ENCODE measurements at regions not wholly inside any gene's neighbourhood (a gene's known extent, or its start where the extent isn't known, plus 50 kb on each side); places are given as distances from the start of the nearest gene placed in this dataset.

- DNase-seq (ENCODE audit: low spot score) = no peak
Measured at GRCh38 chr5:155416765-155417164, 403.2 kb downstream of the KIF4B start.

- no peak for DNase-seq (ENCODE audit: low spot score)
Measured at GRCh38 chr5:155418960-155419579, 405.5 kb downstream of the KIF4B start.

GRCh38 chr5:155430192-155430591 is 416.6 kb downstream of the KIF4B start:
- DNase-seq (ENCODE audit: low spot score) = no peak

- no peak for DNase-seq (ENCODE audit: low spot score)
Measured at GRCh38 chr5:155434267-155434666, 420.7 kb downstream of the KIF4B start.

- DNase-seq (ENCODE audit: low spot score) = no peak
Measured at GRCh38 chr5:155434681-155435080, 421.1 kb downstream of the KIF4B start.

- DNase-seq (ENCODE audit: low spot score) = no peak
Measured at GRCh38 chr5:155441849-155442248, 428.3 kb downstream of the KIF4B start.

GRCh38 chr5:155451106-155451505 is 437.6 kb downstream of the KIF4B start:
- DNase-seq (ENCODE audit: low spot score) = no peak

GRCh38 chr5:155455791-155456514 is 442.4 kb downstream of the KIF4B start:
- DNase-seq (ENCODE audit: low spot score) = no peak

GRCh38 chr5:155459889-155460500 is 446.4 kb downstream of the KIF4B start:
- DNase-seq (ENCODE audit: low spot score) = no peak

GRCh38 chr5:155460501-155460931 is 447.0 kb downstream of the KIF4B start:
- no peak for DNase-seq (ENCODE audit: low spot score)

- no peak for DNase-seq (ENCODE audit: low spot score)
Measured at GRCh38 chr5:155461304-155461703, 447.7 kb downstream of the KIF4B start.

- DNase-seq (ENCODE audit: low spot score) = no peak
Measured at GRCh38 chr5:155466851-155467250, 453.3 kb downstream of the KIF4B start.

GRCh38 chr5:155471027-155471426 is 457.5 kb downstream of the KIF4B start:
- DNase-seq (ENCODE audit: low spot score) = no peak

GRCh38 chr5:155472780-155473179 is 459.2 kb downstream of the KIF4B start:
- DNase-seq (ENCODE audit: low spot score) = no peak

- no peak for DNase-seq (ENCODE audit: low spot score)
Measured at GRCh38 chr5:155475318-155475717, 461.8 kb downstream of the KIF4B start.

GRCh38 chr5:155480731-155481131 is 467.2 kb downstream of the KIF4B start:
- DNase-seq (ENCODE audit: low spot score) = no peak

GRCh38 chr5:155481182-155481581 is 467.6 kb downstream of the KIF4B start:
- DNase-seq (ENCODE audit: low spot score) = no peak

GRCh38 chr5:155482428-155482827 is 468.9 kb downstream of the KIF4B start:
- DNase-seq (ENCODE audit: low spot score) = no peak

- DNase-seq (ENCODE audit: low spot score) = no peak
Measured at GRCh38 chr5:155485386-155485785, 471.8 kb downstream of the KIF4B start.

GRCh38 chr5:155489949-155490348 is 476.4 kb downstream of the KIF4B start:
- no peak for DNase-seq (ENCODE audit: low spot score)

- no peak for DNase-seq (ENCODE audit: low spot score)
Measured at GRCh38 chr5:155492191-155492590, 478.6 kb downstream of the KIF4B start.

GRCh38 chr5:155504606-155505005 is 491.1 kb downstream of the KIF4B start:
- no peak for DNase-seq (ENCODE audit: low spot score)

GRCh38 chr5:155507363-155507762 is 493.8 kb downstream of the KIF4B start:
- DNase-seq (ENCODE audit: low spot score) = no peak
